ENCODE measurements at regions not wholly inside any gene's neighbourhood (a gene's known extent, or its start where the extent isn't known, plus 50 kb on each side); places are given as distances from the start of the nearest gene placed in this dataset.
"Not testable (repeated sequence)": the region's sequence is repeated elsewhere in the genome, so short reads cannot be mapped to it uniquely, and the experiment has no call there.

DNA sequence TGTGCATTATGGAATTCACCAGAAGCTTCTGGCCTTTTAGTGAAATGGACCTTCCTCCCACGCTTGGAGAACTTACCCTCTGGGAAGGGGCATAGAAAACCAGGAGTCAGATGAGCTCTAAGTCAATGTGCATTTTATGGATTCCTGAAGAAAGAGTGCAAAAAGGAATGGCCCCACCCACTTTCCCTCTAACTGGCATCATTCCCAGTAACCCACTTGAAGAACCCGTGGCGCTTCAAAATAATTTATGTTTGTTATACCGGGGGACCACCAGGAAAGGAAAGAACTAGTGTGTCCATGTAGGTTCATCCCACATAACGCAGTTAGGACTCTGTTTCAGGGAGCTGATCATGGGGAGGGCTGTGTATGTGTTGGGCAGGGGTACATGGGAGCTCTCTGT is 1153.4 kb downstream of the TMEM121 start:
- DNase-seq (ENCODE audit: low spot score), result no peak
- in situ Hi-C loops (cut with HindIII; ENCODE audit: low sequenced_read_pairs), result no loop called here

DNA sequence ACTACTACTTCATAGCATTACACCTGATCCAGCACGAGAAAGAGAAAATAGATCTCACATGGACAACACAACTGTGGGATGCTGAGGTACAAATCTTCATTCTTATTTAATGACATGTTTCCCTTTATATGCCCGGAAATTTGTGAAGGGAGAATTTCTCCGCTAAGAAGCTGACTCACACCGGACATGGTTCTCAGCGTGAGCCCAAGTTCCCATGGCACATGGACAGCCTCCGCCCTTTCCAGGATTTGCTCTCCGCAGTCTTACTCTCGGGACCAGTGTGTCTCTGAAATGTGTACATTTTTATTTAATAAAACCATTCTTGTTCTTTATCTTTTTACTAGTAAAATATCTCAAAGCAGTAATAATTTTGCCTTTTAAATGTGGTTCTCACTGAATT is 1154.8 kb downstream of the TMEM121 start:
- in situ Hi-C loops (cut with HindIII; ENCODE audit: low sequenced_read_pairs), result no loop called here
- no peak for DNase-seq (ENCODE audit: low spot score)

DNA sequence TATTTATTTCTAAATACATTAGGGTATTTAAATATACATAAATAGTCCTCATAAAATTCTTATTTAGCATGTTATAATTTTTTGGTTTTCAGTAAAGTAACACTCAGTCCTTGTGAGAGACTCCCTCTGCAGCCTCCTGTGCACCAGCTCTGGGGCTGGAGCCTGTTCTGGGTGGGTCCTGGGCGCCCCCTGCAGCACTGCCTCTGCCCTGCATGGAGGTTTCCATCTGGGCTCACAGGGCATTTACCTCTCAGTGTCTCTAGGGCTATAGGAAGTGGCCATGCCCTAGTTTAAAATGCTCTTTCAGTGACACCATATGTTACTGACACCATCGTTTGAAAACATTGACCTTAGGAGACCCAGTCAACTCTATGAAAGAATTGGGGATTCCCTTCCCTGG is 1155.2 kb downstream of the TMEM121 start:
- in situ Hi-C loops (cut with HindIII; ENCODE audit: low sequenced_read_pairs), result no loop called here

GRCh38 chr14:106683631-106684030 is 1157.2 kb downstream of the TMEM121 start:
- DNase-seq (ENCODE audit: low spot score), result no peak
- in situ Hi-C loops (cut with HindIII; ENCODE audit: low sequenced_read_pairs), result no loop called here

More for the DNA sequence above, 1155.2 kb downstream of the TMEM121 start:
- DNase-seq (ENCODE audit: low spot score), result no peak

GRCh38 chr14:106686533-106686932 is 1160.2 kb downstream of the TMEM121 start:
- in situ Hi-C loops (cut with HindIII; ENCODE audit: low sequenced_read_pairs), result no loop called here
- no peak for DNase-seq (ENCODE audit: low spot score)

GRCh38 chr14:106690333-106690891 is 1164.0 kb downstream of the TMEM121 start:
- no peak for DNase-seq (ENCODE audit: low spot score)
- in situ Hi-C loops (cut with HindIII; ENCODE audit: low sequenced_read_pairs), result no loop called here

DNA sequence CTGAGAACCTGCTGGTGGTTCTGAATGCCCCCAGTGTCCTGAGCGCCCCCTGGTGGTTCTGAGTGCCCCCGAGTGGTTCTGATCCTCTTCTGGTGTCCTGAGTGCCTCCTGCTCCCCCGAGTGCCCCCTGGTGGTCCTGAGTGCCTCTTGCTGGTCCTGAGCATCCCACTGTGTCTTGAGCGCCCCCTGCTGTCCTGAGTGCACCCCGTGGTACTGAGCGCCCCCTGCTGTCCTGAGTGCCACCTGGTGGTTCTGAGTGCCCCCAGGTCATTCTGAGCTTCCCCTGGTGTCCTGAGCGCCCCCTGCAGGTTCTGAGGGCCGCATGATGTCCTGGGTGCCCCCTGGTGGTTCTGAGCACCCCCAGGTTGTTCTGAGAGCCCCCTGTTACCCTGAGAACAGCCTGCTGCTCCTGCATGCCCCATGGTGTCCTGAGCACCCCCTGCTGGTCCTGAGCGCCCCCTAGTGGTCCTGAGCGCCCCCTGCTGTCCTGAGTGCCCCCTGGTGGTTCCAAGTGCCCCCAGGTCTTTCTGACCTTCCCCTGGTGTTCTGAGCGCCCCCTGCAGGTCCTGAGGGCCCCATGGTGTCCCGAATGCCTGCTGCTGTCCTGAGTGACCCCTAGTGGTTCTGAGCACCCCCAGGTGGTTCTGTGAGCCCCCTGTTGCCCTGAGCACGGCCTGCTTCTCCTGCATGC is 1165.4 kb downstream of the TMEM121 start:
- in situ Hi-C loops (cut with HindIII; ENCODE audit: low sequenced_read_pairs), result no loop called here
- no peak for DNase-seq (ENCODE audit: low spot score)

- DNase-seq (ENCODE audit: low spot score), result no peak
- in situ Hi-C loops (cut with HindIII; ENCODE audit: low sequenced_read_pairs), result no loop called here
These were observed 1168.4 kb downstream of the TMEM121 start for GRCh38 chr14:106694638-106695393.

- DNase-seq (ENCODE audit: low spot score); in situ Hi-C loops (cut with HindIII; ENCODE audit: low sequenced_read_pairs): not testable (repeated sequence)
These were observed 1172.4 kb downstream of the TMEM121 start for GRCh38 chr14:106698620-106699267.

DNA sequence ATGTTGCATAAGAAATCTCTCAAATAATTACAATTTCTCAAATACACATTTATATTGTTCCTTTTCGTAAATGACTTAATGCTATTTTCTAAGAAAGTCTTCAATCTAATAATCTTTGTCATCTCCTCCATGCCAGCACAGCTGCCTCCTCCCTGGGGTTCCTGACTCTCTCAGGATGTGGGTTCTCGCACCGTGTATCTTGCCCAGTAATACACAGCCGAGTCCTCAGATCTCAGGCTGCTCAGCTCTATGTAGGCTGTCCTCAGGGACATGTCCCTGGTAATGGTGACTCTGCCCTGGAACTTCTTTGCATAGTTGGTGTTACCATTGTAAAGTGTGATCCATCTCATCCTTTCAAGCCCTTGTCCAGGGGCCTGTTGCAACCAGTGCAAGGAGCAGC is 1177.3 kb downstream of the TMEM121 start:
- in situ Hi-C loops (cut with HindIII; ENCODE audit: low sequenced_read_pairs); DNase-seq (ENCODE audit: low spot score): not testable (repeated sequence)

DNA sequence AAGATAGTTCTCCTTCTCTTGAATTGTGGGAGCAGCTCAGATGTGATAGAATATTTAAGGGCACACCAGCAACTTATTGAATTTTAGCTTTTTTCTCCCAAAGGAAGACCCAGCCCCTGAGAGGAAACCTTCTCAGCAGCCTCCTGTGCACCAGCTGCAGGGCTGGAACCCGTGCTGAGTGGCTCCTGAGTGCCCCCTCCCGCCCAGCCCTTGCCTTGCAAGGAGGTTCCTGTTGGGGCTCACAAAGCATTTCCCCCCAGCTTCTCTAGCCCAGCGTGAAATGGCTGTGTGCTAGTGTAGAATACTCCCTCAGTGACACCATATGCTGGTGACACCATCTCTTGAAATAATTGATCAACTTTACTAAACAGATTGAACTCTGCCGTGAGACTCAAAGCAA is 1180.1 kb downstream of the TMEM121 start:
- in situ Hi-C loops (cut with HindIII; ENCODE audit: low sequenced_read_pairs); DNase-seq (ENCODE audit: low spot score): not testable (repeated sequence)

GRCh38 chr14:106710187-106710586 is 1183.8 kb downstream of the TMEM121 start:
- in situ Hi-C loops (cut with HindIII; ENCODE audit: low sequenced_read_pairs), result not testable (repeated sequence)

GRCh38 chr14:106712513-106712912 is 1186.1 kb downstream of the TMEM121 start:
- DNase-seq (ENCODE audit: low spot score); in situ Hi-C loops (cut with HindIII; ENCODE audit: low sequenced_read_pairs): not testable (repeated sequence)

More at GRCh38 chr14:106710187-106710586, 1183.8 kb downstream of the TMEM121 start:
- DNase-seq (ENCODE audit: low spot score), result not testable (repeated sequence)

GRCh38 chr14:106714446-106715428 is 1188.4 kb downstream of the TMEM121 start:
- DNase-seq (ENCODE audit: low spot score); in situ Hi-C loops (cut with HindIII; ENCODE audit: low sequenced_read_pairs): not testable (repeated sequence)

- in situ Hi-C loops (cut with HindIII; ENCODE audit: low sequenced_read_pairs); DNase-seq (ENCODE audit: low spot score): not testable (repeated sequence)
These were observed 1191.2 kb downstream of the TMEM121 start for GRCh38 chr14:106717544-106717943.

DNA sequence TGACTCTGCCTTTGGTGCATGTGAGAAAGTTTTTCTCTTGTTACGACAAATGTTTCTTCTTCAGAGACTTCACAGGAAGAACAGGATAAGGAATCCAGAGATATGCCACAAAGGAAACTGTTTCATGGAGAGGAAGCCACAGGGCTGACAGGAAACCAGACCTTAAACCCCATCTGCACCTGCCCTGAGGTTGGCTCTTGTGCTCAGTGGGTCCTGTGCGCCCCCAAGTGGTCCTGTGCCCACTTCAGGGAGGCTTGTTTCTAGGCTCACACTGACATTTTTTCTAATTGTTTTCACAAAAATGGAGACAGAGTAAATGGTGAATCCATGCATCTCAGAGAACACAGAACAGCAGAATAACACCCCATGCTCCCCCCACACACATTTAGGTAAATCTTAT is 1193.5 kb downstream of the TMEM121 start:
- in situ Hi-C loops (cut with HindIII; ENCODE audit: low sequenced_read_pairs), result not testable (repeated sequence)

GRCh38 chr14:106721926-106722325 is 1195.5 kb downstream of the TMEM121 start:
- DNase-seq (ENCODE audit: low spot score); in situ Hi-C loops (cut with HindIII; ENCODE audit: low sequenced_read_pairs): not testable (repeated sequence)

More for the DNA sequence above, 1193.5 kb downstream of the TMEM121 start:
- DNase-seq (ENCODE audit: low spot score), result not testable (repeated sequence)
